ENCODE measurements at regions not wholly inside any gene's neighbourhood (a gene's known extent, or its start where the extent isn't known, plus 50 kb on each side); places are given as distances from the start of the nearest gene placed in this dataset.

DNA sequence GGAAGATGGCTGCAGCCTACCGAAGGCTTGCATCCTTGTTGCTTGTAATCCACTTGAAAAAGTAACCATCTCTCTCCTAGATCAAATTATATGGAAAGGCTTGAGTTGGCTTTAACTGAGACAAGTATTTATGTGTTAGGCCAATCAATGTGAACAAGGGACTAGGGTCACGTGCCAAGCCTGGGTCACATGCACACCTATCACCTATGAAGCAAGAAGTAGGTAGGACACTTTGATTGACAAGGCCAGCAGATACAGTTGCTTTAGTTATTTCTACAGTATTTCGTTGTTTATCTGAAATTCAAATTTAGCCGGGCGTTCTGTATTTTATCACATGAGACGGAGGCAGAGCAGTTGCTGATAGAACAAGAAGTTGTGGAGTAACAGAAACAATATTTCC, 212.3 kb upstream of the OTX2 start:
- no peak overlapping the region for H3K4me3 ChIP-seq (ENCODE audit: low read depth, low read length)
- TF ChIP-seq, protein P1, sequence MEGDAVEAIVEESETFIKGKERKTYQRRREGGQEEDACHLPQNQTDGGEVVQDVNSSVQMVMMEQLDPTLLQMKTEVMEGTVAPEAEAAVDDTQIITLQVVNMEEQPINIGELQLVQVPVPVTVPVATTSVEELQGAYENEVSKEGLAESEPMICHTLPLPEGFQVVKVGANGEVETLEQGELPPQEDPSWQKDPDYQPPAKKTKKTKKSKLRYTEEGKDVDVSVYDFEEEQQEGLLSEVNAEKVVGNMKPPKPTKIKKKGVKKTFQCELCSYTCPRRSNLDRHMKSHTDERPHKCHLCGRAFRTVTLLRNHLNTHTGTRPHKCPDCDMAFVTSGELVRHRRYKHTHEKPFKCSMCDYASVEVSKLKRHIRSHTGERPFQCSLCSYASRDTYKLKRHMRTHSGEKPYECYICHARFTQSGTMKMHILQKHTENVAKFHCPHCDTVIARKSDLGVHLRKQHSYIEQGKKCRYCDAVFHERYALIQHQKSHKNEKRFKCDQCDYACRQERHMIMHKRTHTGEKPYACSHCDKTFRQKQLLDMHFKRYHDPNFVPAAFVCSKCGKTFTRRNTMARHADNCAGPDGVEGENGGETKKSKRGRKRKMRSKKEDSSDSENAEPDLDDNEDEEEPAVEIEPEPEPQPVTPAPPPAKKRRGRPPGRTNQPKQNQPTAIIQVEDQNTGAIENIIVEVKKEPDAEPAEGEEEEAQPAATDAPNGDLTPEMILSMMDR (IDR thresholded peaks at IDR 0.05; ENCODE audit: control insufficient read depth, extremely low read depth, insufficient read depth): no peak
- DNase-seq (ENCODE audit: low read depth): no peak

DNA sequence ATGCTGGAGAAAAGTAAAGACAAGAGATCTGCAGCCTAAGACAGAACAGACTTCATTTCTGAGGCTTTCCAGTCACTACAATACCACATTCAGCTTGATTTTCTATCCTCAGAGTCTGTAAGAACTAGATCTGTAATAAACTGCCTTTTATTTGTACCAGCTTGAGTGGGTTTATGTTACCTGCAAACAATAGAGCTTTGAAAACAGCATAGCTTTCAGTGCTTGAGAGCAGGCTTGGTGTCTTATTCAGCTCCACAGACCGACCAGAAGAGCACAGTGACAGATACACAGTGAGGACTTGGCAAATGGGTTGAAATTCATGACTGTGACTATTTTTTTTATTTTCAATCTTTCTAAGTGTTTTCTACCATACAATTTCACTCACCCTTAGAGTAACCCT, 207.8 kb upstream of the OTX2 start:
- H3K4me3 ChIP-seq (ENCODE audit: low read depth, low read length): no peak overlapping the region
- TF ChIP-seq, protein P1 (IDR thresholded peaks at IDR 0.05; ENCODE audit: control insufficient read depth, extremely low read depth, insufficient read depth): no peak
- DNase-seq (ENCODE audit: low read depth): no peak

DNA sequence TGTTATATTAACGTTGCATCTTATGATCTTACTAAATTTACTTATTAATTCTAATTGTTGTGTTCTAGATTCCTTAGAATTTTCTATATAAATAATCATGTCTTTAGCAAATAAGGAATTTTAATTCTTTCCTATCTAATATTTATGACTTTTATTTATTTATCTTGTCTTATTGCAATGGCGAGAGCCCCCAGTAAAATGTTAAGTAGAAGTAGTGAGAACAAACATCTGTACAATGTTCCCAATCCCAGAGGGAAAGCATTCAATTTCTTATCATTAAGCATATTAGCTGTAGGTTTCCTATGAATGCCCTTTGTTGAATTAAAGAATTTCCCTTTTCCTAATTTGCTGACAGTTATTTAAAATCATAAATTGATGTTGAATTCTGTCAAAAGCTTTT, 203.7 kb upstream of the OTX2 start:
- no peak for DNase-seq (ENCODE audit: low read depth)
- no peak overlapping the region for H3K4me3 ChIP-seq (ENCODE audit: low read depth, low read length)
- TF ChIP-seq, protein P1 (IDR thresholded peaks at IDR 0.05; ENCODE audit: control insufficient read depth, extremely low read depth, insufficient read depth): no peak

DNA sequence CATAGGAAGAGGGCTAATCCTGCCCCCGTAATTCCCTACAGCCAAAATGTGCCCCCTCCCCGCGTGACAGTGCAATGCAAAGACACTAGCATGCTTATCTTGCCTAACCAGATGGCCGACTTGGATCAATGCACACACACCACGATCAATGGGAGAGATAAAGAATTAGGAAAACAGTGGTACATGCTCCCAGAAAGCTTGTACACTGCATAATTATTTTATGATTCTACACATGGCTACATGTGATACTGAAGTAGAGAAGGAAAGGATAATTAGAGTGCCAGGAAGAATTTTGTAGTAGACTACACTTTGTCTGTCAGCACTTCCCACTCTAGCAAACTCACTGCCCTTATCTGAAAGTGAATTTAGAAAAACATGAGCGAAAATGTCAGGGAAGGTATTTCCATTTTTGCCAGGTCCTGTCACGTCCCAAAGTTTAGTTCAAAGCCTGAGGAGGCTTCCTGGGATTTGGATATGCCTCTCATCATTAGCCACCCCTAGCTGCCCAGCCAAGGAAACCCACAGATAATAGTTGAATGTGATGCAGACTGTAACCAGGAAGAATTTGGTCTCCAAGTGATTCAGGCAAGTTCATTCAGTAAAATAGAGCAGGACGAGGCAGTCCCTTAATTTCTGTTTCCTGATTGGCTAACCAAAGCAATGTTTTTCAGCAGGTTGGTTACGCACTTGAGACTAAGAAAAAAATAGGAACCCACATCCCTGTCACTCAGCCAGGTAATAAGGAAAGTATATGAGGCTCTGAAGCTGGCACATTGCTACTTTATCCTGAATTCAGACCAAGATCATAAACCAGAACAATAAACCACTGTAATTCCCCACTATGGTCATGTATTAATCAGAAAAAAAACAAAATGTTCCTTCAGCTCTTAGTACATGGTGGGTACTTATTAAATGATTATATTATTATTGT, 199.6 kb upstream of the OTX2 start:
- H3K4me3 ChIP-seq (ENCODE audit: low read depth, low read length): no peak overlapping the region
- peak; percentile 40 for DNase-seq (ENCODE audit: low read depth)
- TF ChIP-seq, protein P1 (IDR thresholded peaks at IDR 0.05; ENCODE audit: control insufficient read depth, extremely low read depth, insufficient read depth): no peak

DNA sequence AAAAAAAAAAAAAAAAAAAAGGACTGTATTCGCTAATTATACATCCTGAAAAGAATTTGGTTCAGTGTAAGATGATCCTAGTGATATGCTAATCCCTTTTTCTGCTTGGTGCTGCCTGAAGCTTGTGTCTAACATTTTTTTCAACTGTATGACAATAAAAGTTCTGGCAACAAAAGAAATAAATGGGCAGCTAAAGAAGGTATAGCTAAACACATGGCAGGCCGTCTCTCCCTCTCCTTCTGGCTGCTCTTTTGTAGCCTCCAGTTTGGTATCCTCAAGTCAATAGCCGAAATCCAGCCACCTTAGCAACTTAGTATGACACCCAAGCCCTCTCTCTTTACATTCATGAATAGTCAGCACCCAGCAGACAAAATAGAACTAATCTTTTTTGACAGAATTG, 198.3 kb upstream of the OTX2 start:
- TF ChIP-seq, protein P1 (IDR thresholded peaks at IDR 0.05; ENCODE audit: control insufficient read depth, extremely low read depth, insufficient read depth): no peak
- H3K4me3 ChIP-seq (ENCODE audit: low read depth, low read length): no peak overlapping the region
- no peak for DNase-seq (ENCODE audit: low read depth)

DNA sequence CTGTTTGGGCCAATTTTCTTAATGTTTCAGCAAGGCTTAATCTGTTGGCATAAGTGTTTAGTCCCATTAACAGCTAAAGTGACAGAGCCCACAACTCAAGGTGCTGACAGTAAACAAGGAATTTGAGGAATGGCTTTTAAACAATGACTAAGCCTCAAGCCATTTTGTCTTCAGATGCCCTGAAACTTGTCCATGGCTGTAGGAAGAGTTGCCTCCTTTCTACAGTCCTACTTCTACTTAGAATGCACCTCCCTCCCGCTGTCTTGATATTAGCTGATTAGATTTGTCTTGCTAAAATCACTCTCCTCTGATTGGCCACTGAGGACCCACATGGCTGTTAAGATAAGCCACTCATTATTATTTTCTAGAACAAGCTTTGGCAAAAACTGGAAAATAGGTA, 188.4 kb upstream of the OTX2 start:
- DNase-seq (ENCODE audit: low read depth): no peak
- TF ChIP-seq, protein P1 (IDR thresholded peaks at IDR 0.05; ENCODE audit: control insufficient read depth, extremely low read depth, insufficient read depth): no peak

More for the DNA sequence above, 188.4 kb upstream of the OTX2 start:
- H3K4me3 ChIP-seq (ENCODE audit: low read depth, low read length): no peak overlapping the region

Data from LNCaP clone FGC (cell line).